Muscle of back (tissue), 3 donors: ENCODE measurements at regions not wholly inside any gene's neighbourhood (a gene's known extent, or its start where the extent isn't known, plus 50 kb on each side); places are given as distances from the start of the nearest gene placed in this dataset.
A peak's percentile ranks its signal among the peaks of the same experiment; 100 is the strongest.

Experiments used
- DNase-seq, 3 donors: peaks; one replicate each; pipeline versions ENCODE4 v3.0.0 to v3.0.0-alpha.2; 2013

DNA sequence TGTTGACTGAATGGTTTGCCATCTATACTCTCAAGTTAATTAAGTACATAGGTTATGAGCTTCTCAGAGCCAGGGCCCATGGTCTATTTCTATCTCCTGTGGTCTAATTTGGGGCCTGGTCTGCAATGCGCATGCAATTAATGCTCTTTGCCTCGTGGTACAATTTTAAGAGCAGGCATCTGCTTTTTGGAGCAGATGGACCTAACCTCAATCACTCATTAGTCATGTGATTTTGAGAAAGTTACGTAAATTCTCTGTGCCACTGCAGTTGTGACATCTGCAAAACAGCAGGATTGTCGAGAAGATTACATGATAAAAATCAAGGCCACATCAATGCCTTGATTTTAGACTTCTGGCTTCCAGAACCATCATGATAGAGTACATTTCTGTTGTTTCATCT, 543.7 kb upstream of the ADAMTS9 start:
- no peak for DNase-seq

DNA sequence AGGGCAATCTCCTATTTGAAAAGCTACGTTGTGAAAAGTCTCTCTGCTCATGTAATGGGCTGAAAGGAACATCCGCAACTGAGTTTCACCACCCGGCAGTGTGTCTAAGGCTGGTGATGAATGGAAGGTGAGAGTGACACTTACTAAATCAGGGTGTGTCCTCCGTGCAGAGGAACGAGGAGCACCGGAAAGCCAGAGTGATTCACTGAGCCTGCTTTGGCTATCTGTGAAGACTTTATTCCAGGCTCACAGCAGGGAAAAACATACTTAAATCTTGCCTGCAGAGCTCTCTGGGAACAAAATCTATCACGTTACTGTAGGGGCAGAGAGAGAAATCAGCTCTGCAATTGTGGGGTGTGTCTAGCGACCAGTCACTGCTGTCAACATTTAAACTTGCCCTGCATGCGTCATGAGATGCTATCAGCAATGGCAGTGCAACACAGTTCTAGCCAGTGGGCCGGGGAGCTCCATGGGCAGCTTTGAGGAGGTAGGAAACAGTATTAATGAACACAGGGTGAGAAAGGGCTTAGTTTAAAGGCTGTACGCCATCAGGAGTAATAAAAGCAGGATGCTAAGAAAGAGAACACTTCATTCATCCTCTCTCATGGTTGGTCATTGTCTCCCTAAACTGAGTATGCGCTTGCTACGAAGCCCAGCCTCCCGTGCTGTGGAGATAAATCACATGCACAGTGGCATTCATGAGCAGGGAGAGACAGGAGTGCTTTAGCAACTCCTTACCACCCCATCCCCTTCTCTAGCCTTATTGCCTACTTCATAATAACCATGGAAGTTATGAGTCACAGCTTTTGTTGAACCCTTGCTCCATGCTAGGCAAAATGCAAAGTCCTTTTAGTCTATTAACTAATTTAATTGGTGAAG, 542.7 kb upstream of the ADAMTS9 start:
- no peak for DNase-seq

DNA sequence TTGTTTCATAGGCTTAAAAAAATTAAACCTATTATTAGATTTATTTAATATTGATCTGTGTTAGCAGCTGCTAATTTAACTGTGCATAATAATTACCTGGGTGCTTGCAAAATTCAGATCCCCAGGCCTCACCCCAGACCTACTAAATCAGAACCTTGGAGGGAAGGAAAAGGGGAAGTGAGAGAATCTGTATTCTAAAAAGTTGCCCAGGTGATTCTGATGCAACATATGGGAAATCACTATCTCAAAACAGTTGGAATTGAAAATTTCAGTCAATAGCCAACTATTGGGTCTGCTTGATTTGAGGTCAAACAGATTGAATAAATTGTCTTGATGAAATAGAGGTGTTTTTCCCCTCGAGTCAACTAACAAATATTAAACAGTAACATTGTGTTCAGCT, 538.5 kb upstream of the ADAMTS9 start:
- DNase-seq: no peak

DNA sequence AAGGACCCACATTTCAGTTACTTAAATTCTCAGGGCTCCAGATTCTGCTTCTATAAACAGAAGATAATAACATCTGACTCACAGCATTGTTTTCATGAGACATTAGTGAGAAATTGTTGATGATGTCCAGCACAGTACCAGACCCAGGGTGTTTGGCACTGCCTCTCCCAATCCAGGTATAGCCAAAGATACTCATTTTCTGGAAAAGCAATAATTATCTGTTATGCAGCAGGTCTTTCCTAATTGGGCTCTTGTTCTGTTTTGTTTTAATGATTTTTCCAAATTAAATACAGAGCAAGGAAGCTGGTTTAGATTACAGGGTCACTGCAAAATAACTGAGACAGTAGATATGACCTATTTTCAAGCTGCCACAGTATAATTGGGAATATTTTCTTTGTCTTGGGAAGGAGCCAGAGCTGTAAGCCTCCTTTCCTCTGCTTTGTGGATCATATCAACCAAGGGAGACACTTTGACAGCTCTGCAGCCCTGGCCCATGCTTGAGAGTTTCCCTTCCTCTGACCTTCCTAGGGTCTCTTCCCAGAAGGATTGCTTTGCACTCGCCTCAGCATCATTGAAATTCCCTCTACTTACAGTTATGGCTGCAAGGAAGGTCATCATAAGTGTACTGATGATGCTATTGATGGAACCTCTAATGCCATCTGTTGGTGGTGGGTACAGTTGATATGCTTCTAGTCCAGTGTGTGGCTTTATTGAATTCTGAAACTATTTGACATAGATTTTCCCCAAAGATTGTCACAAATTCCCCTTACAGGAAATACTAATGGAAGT, 522.4 kb upstream of the ADAMTS9 start:
- peak in 1 of 3 donors; percentile 20 for DNase-seq

DNA sequence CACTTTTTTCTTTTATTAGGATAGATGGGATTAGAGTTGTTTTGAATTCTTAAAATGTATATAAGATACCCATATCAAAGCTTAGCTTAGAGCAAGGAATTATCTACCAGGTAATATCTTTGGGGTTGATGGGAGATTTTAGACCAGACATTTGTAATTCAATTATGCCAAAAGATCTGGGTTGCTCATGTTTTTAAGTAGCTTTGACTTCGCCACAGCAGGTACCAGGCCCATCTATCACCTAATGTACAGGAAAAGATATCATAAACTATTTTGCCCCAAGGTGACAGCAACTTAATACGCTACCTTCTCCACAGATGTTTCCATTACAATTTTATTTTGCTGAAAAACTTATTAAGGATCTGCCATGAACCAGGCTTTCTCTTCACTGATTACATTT, 514.6 kb upstream of the ADAMTS9 start:
- no peak for DNase-seq

DNA sequence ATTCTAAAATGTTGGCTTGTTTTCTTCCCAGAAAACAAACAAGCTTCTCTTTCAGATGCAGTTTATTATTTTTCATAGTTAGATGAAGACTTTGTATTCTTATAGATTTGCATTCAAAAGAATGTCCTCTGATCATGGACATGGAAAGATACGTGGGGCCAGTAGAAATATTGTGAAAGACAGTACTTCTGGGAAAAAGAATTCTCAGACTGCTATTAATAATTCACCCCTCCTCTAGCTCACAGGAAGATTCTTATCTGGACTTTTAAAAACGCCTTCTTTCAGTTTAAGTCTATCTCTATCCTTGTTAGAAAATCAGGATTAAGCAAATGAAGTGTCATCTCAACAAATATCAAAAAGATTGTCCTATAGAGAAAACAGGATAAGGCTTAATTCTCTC, 514.1 kb upstream of the ADAMTS9 start:
- no peak for DNase-seq

DNA sequence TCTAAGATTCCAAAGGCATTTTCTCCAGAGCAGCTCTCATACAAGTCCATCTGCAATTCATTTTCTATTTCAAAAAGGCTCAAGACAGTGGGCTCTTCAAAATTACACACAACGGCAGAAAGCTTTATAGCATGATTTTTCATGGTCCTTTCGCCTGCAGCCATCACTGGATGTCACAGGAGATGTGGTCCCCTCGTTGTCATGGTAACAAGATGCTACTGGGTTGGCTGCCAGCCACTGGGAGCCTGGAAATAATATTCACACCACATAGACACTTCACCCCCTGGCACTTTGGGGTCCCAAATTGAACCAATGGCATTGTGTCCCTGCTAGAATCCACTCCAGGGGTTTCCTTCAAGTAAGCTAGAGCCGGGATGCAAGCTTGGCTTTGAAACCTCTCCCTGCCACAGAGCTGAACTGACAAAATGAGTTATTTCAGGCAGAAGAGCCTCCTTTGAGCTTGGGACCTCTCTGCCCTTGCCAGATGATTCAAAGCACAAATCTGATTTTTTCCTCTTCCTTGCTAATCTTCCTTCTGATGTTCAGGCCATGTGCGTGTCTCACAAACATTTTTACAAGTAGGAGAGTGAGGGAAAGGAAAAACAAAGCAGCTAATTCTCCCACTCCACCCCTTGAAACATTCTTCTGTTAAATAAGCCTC, 512.6 kb upstream of the ADAMTS9 start:
- DNase-seq: peak in 1 of 3 donors; percentile 18

DNA sequence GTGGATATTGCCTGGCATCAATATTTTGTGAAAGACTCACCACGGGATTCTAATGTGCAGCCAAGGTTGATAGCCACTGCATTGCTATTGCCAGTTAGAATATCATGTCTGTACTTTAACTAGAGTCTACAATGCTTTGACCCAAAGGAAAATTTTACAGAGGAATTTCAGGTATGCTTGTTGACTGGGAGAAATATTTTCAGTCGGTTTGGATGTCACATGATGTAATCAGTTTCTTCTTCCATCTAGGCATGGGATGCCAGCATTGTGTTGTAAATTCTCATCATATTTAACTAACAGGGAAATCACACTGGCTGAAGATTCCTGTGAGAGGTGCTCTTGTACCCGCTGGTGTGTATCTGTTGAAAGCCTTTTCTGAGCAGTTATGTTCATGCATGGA, 508.9 kb upstream of the ADAMTS9 start:
- no peak for DNase-seq

DNA sequence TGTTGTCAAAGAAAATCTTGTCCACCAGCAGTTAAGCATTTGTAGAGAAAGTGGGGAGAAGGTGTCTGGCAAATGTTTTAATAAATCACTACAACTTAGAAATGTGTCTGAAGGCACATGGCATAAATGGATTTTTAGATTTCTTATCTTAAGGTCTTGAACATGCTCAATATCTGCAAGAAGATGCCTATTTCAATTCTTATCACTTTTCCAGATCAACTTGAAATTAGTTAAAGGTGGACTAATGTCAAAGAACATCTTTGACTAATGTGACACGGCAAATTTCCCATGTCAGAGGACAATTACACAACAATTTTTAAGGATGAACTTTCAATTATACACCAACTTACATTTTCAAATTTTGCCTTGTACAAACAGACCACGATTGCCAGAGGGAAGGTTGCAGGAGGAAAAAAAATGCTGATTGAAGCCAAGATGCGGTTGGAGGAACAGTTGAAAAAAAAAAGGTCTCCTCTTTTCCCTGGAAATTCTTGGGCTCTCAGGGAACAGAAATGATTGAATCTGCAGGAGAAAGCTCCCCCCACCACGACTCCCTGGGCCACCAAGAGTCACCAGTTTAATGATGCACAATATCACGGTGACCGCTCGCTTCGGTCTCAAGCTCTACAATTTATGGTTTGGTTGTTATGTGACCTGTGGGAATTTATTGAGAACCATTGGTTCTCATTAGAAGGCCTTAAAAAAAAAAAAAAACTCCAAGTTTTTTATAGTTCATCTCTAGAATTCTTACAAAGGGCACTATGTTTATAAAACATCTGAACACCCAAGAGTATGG, 507.6 kb upstream of the ADAMTS9 start:
- no peak for DNase-seq

DNA sequence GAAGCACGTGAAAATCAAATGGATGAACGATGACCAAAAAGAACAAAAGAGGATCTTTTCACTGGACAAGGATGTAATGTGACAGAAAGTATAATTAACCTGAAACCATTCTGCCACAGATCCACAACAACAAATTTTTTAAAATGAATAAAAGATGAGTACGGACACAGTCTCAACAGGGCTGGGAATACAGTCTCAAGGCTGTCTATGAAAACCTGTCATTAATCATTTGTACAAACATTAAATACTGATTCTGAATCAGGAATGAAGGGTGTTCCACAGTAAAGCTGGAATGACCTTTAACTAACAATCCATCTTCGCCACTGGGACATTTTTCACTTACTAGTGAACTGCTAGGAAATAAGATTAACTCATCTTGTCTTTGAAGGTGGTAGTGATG, 506.9 kb upstream of the ADAMTS9 start:
- DNase-seq: no peak

DNA sequence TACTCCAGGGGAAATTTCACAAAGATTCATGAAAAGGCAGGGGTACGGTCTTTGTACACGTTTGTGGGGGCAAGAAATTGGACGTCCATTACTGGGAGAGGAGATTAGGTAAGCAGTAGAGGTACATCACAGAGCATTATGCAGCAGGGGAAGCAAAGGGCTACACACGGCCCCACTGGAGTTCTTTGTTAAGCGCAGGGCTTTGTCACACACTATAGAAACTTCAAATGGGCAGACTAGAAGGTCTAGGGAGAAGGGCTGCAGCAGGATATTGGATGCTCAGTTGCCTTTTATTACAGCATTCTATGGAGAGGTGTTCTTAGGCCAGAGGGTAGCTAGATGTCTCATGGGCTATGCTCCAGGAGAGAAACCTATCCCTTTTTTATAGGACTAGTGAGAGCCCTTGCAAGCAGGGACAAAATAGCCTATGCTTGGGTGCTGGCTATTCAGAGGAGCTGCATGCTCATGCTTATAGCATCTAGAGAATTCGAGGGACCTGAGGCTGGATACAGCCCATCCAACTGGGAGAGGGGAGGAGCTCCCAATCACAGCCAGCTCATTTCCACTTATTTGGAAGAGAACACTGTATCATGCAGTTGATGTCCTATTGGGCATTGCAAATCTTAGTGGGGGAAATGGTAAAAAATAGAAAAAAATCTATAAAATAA, 506.4 kb upstream of the ADAMTS9 start:
- DNase-seq: no peak

DNA sequence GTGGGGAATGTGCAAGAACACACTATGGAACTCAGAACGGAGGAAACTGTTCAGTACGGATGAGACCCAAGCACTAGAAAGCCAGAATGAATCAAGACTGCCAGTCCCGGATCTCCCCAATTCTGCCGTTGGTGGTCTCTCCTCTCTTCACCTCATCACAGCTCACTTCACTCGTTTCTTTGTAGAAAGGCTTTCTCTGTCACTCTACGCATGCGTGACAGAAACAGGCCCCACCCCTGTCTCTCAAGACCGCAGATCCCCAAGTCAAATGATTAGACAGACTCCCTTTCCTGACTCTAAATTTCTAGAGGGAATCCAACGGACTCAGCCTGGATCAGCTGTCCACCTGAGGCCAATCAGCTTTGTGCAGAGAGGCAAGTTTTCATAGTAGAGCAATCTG, 505.7 kb upstream of the ADAMTS9 start:
- no peak for DNase-seq

DNA sequence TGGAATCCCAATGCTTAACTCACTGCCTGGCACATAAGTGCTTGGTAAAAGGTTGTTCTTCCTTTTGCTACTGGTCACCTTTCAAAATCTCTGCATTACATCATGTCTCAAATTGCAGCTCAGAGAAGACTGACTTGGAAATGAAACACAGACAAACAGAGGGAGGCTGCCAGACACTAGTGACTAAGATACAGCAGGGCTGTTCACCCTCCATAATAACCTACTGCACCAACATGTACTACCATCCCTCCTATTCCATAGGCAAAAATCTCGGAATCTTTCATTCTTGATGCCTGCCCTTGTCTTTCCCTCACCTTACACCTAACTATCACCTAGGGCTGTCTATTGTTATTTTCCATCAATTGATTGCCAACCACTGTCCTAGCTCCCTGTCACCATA, 502.3 kb upstream of the ADAMTS9 start:
- DNase-seq: no peak

DNA sequence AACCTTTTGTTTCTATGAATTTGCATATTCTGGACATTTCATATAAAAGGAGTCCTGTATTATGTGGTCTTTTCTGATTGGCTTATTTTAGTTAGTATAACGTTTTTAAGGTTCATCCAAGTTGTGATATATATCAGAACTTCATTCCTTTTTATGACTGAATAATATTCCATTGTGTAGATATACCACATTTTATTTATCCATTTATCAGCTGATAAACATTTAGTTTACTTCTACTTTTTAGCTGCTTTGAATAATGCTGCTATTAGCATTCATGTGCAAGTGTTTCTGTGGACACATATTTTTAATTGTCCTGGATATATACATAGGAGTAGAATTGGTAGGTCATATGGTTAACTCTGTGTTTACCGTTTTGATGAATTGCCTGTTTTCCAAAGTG, 498.5 kb upstream of the ADAMTS9 start:
- no peak for DNase-seq

DNA sequence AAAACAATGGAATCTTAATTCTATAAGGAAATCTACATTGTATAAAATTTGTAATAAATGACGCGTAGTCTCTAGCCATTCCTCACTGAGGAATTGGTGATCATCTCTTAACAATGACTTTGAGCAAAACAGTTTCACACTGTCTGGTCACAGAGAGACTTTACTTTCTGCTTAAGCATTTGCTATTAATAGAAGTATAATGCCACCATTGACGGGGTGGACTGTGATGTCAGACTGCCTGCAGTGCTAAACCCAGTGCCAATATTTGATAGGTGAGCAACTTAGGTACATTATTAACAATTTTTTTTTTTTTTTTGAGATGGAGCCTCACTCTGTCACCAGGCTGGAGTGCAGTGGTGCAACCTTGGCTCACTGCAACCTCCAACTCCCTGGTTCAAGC, 494.9 kb upstream of the ADAMTS9 start:
- DNase-seq: no peak

DNA sequence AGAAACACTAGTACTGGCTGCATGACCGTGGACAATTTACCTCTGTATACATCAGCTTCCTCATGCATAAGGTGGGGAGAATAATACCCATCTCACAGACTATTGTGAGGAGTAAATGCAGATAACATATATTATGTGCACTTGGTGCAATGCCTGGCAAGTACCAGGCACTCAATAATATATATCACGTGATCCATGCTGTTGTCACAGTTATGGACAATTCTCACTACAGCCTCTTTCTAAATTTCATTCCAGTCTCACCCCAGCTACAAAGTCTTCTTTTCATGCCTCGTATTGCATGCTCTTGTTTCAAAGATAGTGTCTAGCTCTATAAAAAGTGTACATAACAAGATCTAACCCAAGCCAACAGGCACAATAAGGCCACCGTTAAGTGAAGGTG, 494.3 kb upstream of the ADAMTS9 start:
- no peak for DNase-seq

DNA sequence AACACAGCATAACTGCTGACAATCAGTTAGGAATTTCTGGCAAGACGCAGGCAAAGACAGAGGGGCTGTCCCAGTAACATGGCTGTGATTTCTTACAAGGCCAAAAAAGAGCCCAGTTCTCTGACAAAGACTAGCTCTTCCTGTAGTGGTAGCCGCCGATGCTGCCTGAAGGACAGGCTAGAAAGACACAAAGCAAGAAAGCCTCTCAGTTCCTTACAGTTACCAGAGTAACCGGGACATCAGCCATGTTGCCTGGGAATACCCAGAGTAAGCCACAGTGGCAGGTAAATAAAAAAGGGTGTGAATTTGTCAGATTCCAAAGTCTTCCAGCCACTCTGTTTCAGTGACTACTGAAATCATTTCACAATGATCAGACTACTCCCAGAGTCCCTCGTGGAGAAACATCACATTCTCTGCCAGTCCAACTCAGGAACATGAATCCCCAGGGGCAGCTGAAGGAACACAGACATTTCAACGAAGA, 493.6 kb upstream of the ADAMTS9 start:
- peak in 1 of 3 donors; percentile 66 for DNase-seq

DNA sequence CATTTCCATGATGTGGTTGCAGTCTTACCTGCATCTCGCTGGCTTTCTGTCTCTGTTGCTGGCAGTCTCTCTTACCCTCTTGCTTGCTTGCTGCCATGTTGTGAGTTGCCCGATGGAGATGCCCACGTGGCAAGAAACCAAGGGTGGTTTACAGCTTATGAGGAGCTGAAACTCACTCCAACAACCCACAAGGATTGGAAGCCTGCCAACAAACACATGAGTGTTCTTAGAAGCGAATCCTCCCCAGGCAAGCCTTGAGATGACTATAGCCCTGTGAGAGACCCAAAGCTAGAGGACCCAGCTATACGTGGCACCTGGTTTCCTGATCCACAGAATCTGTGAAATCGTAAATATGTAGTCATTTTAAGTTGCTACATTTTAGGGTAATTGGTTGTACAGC, 490.9 kb upstream of the ADAMTS9 start:
- DNase-seq: no peak

DNA sequence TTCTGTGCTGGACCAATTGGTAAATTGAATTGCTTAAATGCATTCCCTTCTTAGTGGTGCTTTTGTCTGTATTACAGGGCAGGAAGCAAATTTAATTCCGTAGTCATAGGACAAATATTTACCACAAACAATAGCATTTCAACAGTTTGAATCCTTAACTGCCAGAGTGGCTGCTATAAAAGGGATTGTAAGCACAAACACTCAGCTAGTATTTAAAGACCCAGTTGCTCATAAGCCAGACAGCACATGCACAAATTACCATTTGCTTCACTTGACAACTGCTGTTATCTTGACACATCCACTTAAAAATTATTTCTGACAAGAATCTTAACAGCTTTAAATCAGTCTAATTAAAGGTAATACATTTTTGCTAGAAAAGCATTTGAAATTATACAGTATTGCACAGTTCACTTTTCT, 490.2 kb upstream of the ADAMTS9 start:
- no peak for DNase-seq

DNA sequence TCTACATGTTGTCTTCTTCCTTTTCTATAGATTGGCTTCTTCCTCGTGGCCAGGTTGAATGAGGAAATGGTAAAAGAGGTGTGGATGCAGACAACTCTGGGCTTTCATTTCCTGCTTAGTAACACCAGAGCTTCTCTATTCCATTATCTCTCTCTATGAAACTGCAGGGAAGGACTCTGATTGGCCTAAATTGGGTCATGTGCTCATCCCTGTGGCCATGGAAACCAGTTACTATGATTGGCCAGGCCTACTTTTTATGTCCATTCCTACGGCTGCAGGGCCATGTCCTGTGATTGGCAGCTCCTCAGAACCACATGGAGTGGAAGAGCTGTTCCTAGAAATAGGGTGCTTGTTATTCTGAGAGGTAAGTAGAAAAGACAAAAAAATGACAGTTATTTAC, 486.9 kb upstream of the ADAMTS9 start:
- DNase-seq: no peak

DNA sequence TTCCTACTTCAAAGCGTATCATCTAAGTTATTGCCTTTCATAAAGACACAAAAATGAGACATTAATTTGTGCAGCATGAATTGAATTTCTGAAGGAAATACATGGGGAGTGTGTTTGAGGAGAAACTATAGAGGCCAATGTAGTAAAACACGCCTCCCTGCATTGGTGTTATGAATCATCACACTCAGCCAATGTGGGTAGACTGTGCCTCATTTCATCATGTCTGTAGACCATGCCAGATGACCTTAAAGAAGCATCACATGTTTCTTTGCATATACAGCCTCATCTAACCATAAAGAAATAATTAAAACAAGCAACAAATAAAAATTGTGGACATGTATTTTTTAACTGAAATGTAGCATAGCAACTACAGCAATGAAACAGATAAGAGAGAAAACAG, 486.0 kb upstream of the ADAMTS9 start:
- DNase-seq: no peak
